DOHH2 (cell line): ENCODE measurements at regions not wholly inside any gene's neighbourhood (a gene's known extent, or its start where the extent isn't known, plus 50 kb on each side); places are given as distances from the start of the nearest gene placed in this dataset.

ENCODE experiments used
- CTCF ChIP-seq: fragments of 200-600 bp; sonication (generic); IDR thresholded peaks from one replicate; pipeline ENCODE4 v1.5.1; 2014; ENCODE audit warnings: antibody characterized with exemption, mild to moderate bottlenecking, low read depth, low read length; ENCODE audit not compliant: poor library complexity, severe bottlenecking
- EZH2phosphoT487 ChIP-seq: fragments of 200-600 bp; sonication (generic); IDR thresholded peaks from 2 replicates; pipeline ENCODE4 v1.6.1; 2017; ENCODE audit warnings: borderline replicate concordance, mild to moderate bottlenecking, antibody characterized with exemption, low read length, moderate library complexity, mixed read lengths

- no peak for TF ChIP-seq CTCF
- TF ChIP-seq EZH2phosphoT487, result no peak
Observed at GRCh38 chr22:27307545-27308247, 493.9 kb downstream of the MN1 start.
